Endothelial cell of umbilical vein (primary cell): ENCODE measurements at regions not wholly inside any gene's neighbourhood (a gene's known extent, or its start where the extent isn't known, plus 50 kb on each side); places are given as distances from the start of the nearest gene placed in this dataset.

Experiments used
- BruUV-seq: library from RNA; stranded (reverse); fragments of 400-500 nt; replicated peaks from 2 replicates; lab custom pipeline; 2021; lab: Mats Ljungman, UMichigan
- CTCF ChIA-PET: fragments of 300-600, 350-600 bp; sonication (Branson Sonifier 250); formaldehyde crosslinking; loops from one replicate; lab custom pipeline; 2021; ENCODE audit warnings: antibody characterized with exemption, inconsistent platforms; lab: Charles Lee
- POLR2A ChIA-PET: fragments of 300-600, 350-600 bp; sonication (Branson Sonifier 250); formaldehyde crosslinking; loops from one replicate; lab custom pipeline; 2021; ENCODE audit warnings: antibody characterized with exemption, inconsistent platforms; lab: Charles Lee
- DNase-seq: peaks from one replicate; pipeline ENCODE4 v3.0.0-alpha.2; 2011; ENCODE audit warnings: low read depth, low spot score
- FAIRE-seq: peaks from 2 replicates; lab custom pipeline; 2011; peaks lifted over from hg19 to GRCh38; lab: Jason Lieb, UNC
- H2AFZ ChIP-seq: 2 replicates; pipeline ENCODE4 v1.6.0; 2012; ENCODE audit warnings: low read depth, low read length, control low read depth, inconsistent platforms
- H3K27ac ChIP-seq: 2 replicates; pipeline ENCODE4 v1.5.1; 2011; ENCODE audit warnings: low read depth, mild to moderate bottlenecking, control low read depth, low read length, moderate library complexity; ENCODE audit not compliant: insufficient read depth
- H3K27me3 ChIP-seq, 2 experiments: 2 replicates each; pipeline versions ENCODE4 v1.6.0 to v1.6.1; 2011; ENCODE audit warnings: low read length in 2 of 2, mixed read lengths in 1 of 2; ENCODE audit not compliant: control insufficient read depth in 2 of 2, insufficient read depth in 2 of 2
- H3K36me3 ChIP-seq, 2 experiments: 2 replicates in 1 of 2; 3 replicates in 1 of 2; pipeline ENCODE4 v1.5.1; 2011; ENCODE audit warnings: low read length in 2 of 2, mild to moderate bottlenecking in 1 of 2, moderate library complexity in 1 of 2; ENCODE audit not compliant: control insufficient read depth in 2 of 2, insufficient read depth in 2 of 2; ENCODE audit errors: extremely low read depth in 1 of 2
- H3K4me1 ChIP-seq: 3 replicates; pipeline ENCODE4 v1.5.1; 2011; ENCODE audit warnings: mild to moderate bottlenecking, low read length; ENCODE audit not compliant: control insufficient read depth, insufficient read depth; ENCODE audit errors: extremely low read depth
- H3K4me2 ChIP-seq: 2 replicates; pipeline ENCODE4 v1.6.1; 2011; ENCODE audit warnings: low read length, control low read depth, mixed read lengths; ENCODE audit not compliant: insufficient read depth
- H3K4me3 ChIP-seq, 3 experiments: fragments of 200-600 bp in 1 of 3; sonication (generic), shearing (Covaris generic) in 1 of 3; replicated peaks in 1 of 3; 2 replicates each; pipeline ENCODE4 v1.5.1; 2011 to 2016; ENCODE audit warnings: control low read depth in 3 of 3, low read length in 3 of 3, mild to moderate bottlenecking in 2 of 3, inconsistent platforms in 1 of 3, low read depth in 1 of 3, moderate library complexity in 1 of 3; ENCODE audit not compliant: insufficient read depth in 1 of 3
- H3K79me2 ChIP-seq: 2 replicates; pipeline ENCODE4 v1.6.0; 2012; ENCODE audit warnings: low read length, inconsistent platforms; ENCODE audit not compliant: control insufficient read depth, insufficient read depth
- H3K9ac ChIP-seq: replicated peaks from 2 replicates; pipeline ENCODE3; 2011; ENCODE audit warnings: low read length, control low read depth; ENCODE audit not compliant: insufficient read depth; ENCODE audit errors: extremely low read depth
- H3K9me1 ChIP-seq: replicated peaks from 3 replicates; pipeline ENCODE4 v1.6.0; 2011; ENCODE audit warnings: mild to moderate bottlenecking, low read length; ENCODE audit not compliant: control insufficient read depth, insufficient read depth; ENCODE audit errors: extremely low read depth
- H3K9me3 ChIP-seq: replicated peaks from 2 replicates; pipeline ENCODE4 v1.5.1; 2012; ENCODE audit warnings: low read length, inconsistent platforms; ENCODE audit not compliant: control insufficient read depth, insufficient read depth
- H4K20me1 ChIP-seq: replicated peaks from 2 replicates; pipeline ENCODE3; 2011; ENCODE audit warnings: mild to moderate bottlenecking, low read length; ENCODE audit not compliant: control insufficient read depth, insufficient read depth; ENCODE audit errors: extremely low read depth
- CTCF ChIP-seq, 2 donors: IDR thresholded peaks; 1 replicate in 1 of 2; 2 replicates in 1 of 2; pipeline ENCODE4 v1.5.1; 2011; ENCODE audit warnings: low read length in 2 of 2, mild to moderate bottlenecking in 2 of 2, moderate library complexity in 2 of 2, control low read depth in 1 of 2, inconsistent platforms in 1 of 2, low read depth in 1 of 2; ENCODE audit not compliant: insufficient read depth in 1 of 2; ENCODE audit errors: extremely low read depth in 1 of 2
- EZH2 ChIP-seq: IDR thresholded peaks from 2 replicates; pipeline ENCODE4 v1.6.1; 2012; ENCODE audit warnings: borderline replicate concordance, low read depth, mild to moderate bottlenecking, moderate library complexity, low read length, inconsistent platforms; ENCODE audit not compliant: severe bottlenecking
- FOS ChIP-seq: IDR thresholded peaks from 2 replicates; pipeline ENCODE4 v1.6.1; 2011; ENCODE audit warnings: mild to moderate bottlenecking, low read length, moderate library complexity, borderline replicate concordance; ENCODE audit not compliant: insufficient read depth
- GATA2 ChIP-seq: IDR thresholded peaks from 2 replicates; pipeline ENCODE4 v1.7.0; 2011; ENCODE audit warnings: low read depth, mild to moderate bottlenecking, moderate library complexity, mixed read lengths, low read length; ENCODE audit not compliant: insufficient read length, insufficient read depth
- JUN ChIP-seq: IDR thresholded peaks from 2 replicates; pipeline ENCODE4 v1.6.1; 2011; ENCODE audit warnings: borderline replicate concordance, low read depth; ENCODE audit not compliant: insufficient read length, insufficient read depth
- MYC ChIP-seq: IDR thresholded peaks from one replicate; pipeline ENCODE4 v1.6.1; 2011; ENCODE audit warnings: mild to moderate bottlenecking, low read depth, low read length
- POLR2A ChIP-seq: IDR thresholded peaks from 2 replicates; pipeline ENCODE4 v1.6.1; 2012; ENCODE audit warnings: low read depth, mild to moderate bottlenecking, control low read depth, low read length
- POLR2AphosphoS5 ChIP-seq: IDR thresholded peaks from 2 replicates; pipeline ENCODE4 v1.6.1; 2012; ENCODE audit warnings: low read depth, mild to moderate bottlenecking, control low read depth, low read length, moderate library complexity; ENCODE audit not compliant: insufficient read depth
- dilution Hi-C: fragments of 300-500 bp; cut with MboI; formaldehyde crosslinking; loops from one replicate; pipeline ENCODE4 v1.15.0; 2019; ENCODE audit warnings: low sequenced_read_pairs; ENCODE audit not compliant: extremely low pct_ligation_motif_present
- intact Hi-C: fragments of 100-400 bp; cut with micrococcal nuclease; formaldehyde crosslinking; loops from one replicate; pipeline ENCODE4 v1.10.0; 2022
- TF ChIP-seq, protein P1 (sequence below): IDR thresholded peaks from 2 replicates; pipeline ENCODE4 v1.6.1; 2011; ENCODE audit not compliant: insufficient read depth, insufficient read length

DNA sequence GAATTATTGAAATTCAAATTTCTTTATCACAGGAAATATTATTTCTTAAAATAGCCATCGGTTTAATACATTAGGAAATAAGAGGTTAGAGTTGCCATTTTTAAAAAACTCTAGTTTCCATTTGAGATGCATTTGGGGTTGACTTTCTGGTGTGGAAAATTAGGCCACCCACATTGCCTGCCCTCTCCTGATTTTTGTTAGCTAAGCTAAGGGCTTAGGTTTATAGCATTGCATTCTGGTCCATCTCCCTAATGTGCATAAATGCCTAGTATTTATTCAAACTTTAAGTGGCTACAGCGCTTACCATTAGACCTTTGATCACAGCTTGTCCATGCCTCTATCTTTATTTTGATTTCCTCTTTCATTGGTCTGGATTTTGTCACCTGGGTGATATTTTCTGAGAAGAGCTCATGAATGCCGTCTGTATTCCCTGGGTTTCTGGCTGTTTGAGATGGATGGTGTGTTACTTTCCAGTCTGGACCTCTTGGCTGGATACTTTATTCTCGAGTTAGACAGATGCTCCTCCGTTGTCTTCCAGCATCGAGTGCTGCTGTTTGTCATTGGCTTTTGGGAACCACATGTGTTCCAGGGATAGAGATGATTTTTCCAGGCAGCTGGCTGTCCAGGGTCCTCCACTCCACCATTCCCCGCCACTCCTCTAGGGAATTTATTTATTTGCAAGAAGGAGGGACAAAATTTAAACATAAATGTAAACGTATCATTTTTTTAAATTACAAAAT, 120.3 kb downstream of the KATNIP start:
- TF ChIP-seq CTCF (IDR thresholded peaks at IDR 0.05; ENCODE audit: extremely low read depth in 1 of 2, insufficient read depth in 1 of 2, low read depth in 1 of 2, low read length in 2 of 2) = no peak
- TF ChIP-seq, protein P1, sequence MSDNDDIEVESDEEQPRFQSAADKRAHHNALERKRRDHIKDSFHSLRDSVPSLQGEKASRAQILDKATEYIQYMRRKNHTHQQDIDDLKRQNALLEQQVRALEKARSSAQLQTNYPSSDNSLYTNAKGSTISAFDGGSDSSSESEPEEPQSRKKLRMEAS = no peak
- TF ChIP-seq POLR2A = no peak
- no peak for TF ChIP-seq POLR2AphosphoS5
- TF ChIP-seq MYC = no peak
- no peak for TF ChIP-seq FOS
- no peak for TF ChIP-seq EZH2
- no peak for TF ChIP-seq GATA2
- no peak for TF ChIP-seq JUN
- no peaks in the 10 kb centered on the region for H4K20me1 ChIP-seq
- BruUV-seq = no TSS peak
- H3K4me3 ChIP-seq = no peak overlapping the region
- H2AFZ ChIP-seq = no peak overlapping the region
- FAIRE-seq = no peak
- H3K9me3 ChIP-seq = no peaks in the 10 kb centered on the region
- no peaks in the 10 kb centered on the region for H3K27me3 ChIP-seq
- no peak for DNase-seq
- H3K36me3 ChIP-seq = no peaks in the 10 kb centered on the region
- dilution Hi-C loops = no loop called here
- no peaks in the 10 kb centered on the region for H3K79me2 ChIP-seq
- no peaks in the 10 kb centered on the region for H3K4me1 ChIP-seq
- H3K9ac ChIP-seq = no peak overlapping the region
- no peak overlapping the region for H3K4me2 ChIP-seq
- no peaks in the 10 kb centered on the region for H3K9me1 ChIP-seq
- intact Hi-C loops = no loop called here
- CTCF ChIA-PET = no interaction called here
- POLR2A ChIA-PET = no interaction called here
- no peak overlapping the region for H3K27ac ChIP-seq
